Prostate gland (tissue), 2 donors: ENCODE measurements at regions not wholly inside any gene's neighbourhood (a gene's known extent, or its start where the extent isn't known, plus 50 kb on each side); places are given as distances from the start of the nearest gene placed in this dataset.

Source experiments
- CTCF ChIP-seq, 4 experiments: fragments of 200-600 bp in 2 of 4; fragments of 450-650 bp in 2 of 4; sonication (generic) in 2 of 4; IDR thresholded peaks; 1 replicate in 3 of 4; 2 replicates in 1 of 4; pipeline ENCODE4 v1.5.1; 2016 to 2019; ENCODE audit warnings: antibody characterized with exemption in 4 of 4, mild to moderate bottlenecking in 2 of 4, moderate library complexity in 2 of 4
- POLR2A ChIP-seq: fragments of 450-650 bp; IDR thresholded peaks from one replicate; pipeline ENCODE4 v1.6.1; 2016; ENCODE audit warnings: antibody characterized with exemption, mild to moderate bottlenecking
- POLR2AphosphoS5 ChIP-seq: sonication (generic); formaldehyde crosslinking; IDR thresholded peaks from one replicate; pipeline ENCODE4 v1.6.1; 2017; ENCODE audit warnings: antibody characterized with exemption

- TF ChIP-seq CTCF (IDR thresholded peaks at IDR 0.05) (no peak), POLR2A (no peak), POLR2AphosphoS5 (no peak)
Measured at GRCh38 chr7:145868935-145869334, 247.7 kb upstream of the CNTNAP2 start.
